Esophagus muscularis mucosa (tissue), 4 donors: ENCODE measurements at regions not wholly inside any gene's neighbourhood (a gene's known extent, or its start where the extent isn't known, plus 50 kb on each side); places are given as distances from the start of the nearest gene placed in this dataset.

ENCODE experiments used
- DNase-seq: peaks from one replicate; pipeline ENCODE4 v3.0.0-alpha.2; 2017; ENCODE audit errors: extremely low spot score
- H3K27ac ChIP-seq, 4 donors: fragments of 200-600 bp; sonication (generic); replicated peaks in 1 of 4; 1 replicate in 3 of 4; 2 replicates in 1 of 4; pipeline ENCODE4 v1.5.1; 2016 to 2019; ENCODE audit warnings: mild to moderate bottlenecking in 1 of 4
- H3K27me3 ChIP-seq, 4 donors: fragments of 200-600 bp; sonication (generic); one replicate each; pipeline versions ENCODE4 v1.5.1 to v1.6.0; 2016 to 2019
- H3K36me3 ChIP-seq, 4 donors: fragments of 200-600 bp; sonication (generic); one replicate each; pipeline ENCODE4 v1.5.1; 2016 to 2019
- H3K4me1 ChIP-seq, 4 donors: fragments of 200-600 bp; sonication (generic); one replicate each; pipeline ENCODE4 v1.5.1; 2016 to 2019
- H3K4me3 ChIP-seq, 4 donors: fragments of 200-600 bp; sonication (generic); 1 replicate in 2 of 4; 2 replicates in 2 of 4; pipeline ENCODE4 v1.5.1; 2016 to 2019; ENCODE audit warnings: mild to moderate bottlenecking in 4 of 4, moderate library complexity in 1 of 4
- H3K9me3 ChIP-seq, 4 donors: fragments of 200-600 bp; sonication (generic); 1 replicate in 3 of 4; 2 replicates in 1 of 4; pipeline ENCODE4 v1.5.1; 2016 to 2019
- CTCF ChIP-seq, 3 experiments: fragments of 200-600 bp in 2 of 3; fragments of 450-650 bp in 1 of 3; sonication (generic) in 2 of 3; IDR thresholded peaks; one replicate each; pipeline ENCODE4 v1.5.1; 2017 to 2019; ENCODE audit warnings: antibody characterized with exemption in 3 of 3, mild to moderate bottlenecking in 2 of 3, moderate library complexity in 1 of 3
- EP300 ChIP-seq: sonication (generic); formaldehyde crosslinking; IDR thresholded peaks from one replicate; pipeline ENCODE4 v1.6.1; 2017; ENCODE audit warnings: antibody characterized with exemption
- POLR2A ChIP-seq: fragments of 450-650 bp; IDR thresholded peaks from one replicate; pipeline ENCODE4 v1.6.1; 2017; ENCODE audit warnings: antibody characterized with exemption, moderate library complexity, mild to moderate bottlenecking, low read depth
- POLR2AphosphoS5 ChIP-seq, 2 donors: sonication (generic); formaldehyde crosslinking; IDR thresholded peaks; one replicate each; pipeline ENCODE4 v1.6.1; 2017; ENCODE audit warnings: antibody characterized with exemption in 2 of 2
- WGBS: methylation state at CpG from one replicate; pipeline ENCODE4 v1.1.5; 2018; 5-methylcytosine and 5-hydroxymethylcytosine counted together
- intact Hi-C: fragments of 100-400 bp; cut with DNase I; formaldehyde crosslinking; loops from one replicate; pipeline ENCODE4 v1.15.1; 2023

DNA sequence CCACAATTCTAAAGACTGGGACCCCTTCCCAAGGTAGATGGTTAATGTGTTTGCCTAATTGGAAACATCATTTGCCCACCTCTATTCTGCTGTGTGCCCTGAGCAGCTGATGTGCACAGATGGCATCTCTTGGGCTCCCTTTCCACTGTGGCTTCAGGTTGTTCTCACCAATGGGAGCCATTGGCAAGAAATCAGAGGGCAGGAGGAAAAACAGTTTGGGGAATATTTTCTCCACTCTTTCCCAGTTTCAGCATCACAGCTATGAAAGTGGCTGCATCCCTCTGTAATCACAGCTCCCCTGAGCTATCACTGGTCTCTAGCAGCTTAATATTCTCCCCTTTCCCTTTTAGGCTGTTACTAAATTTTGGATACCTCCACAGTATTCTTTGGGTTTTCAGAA is 911.6 kb upstream of the SEMA6A start:
- intact Hi-C loops, result no loop called here

GRCh38 chr5:117475919-117476318 is 901.3 kb upstream of the SEMA6A start:
- WGBS, result 86% methylated on average over 2 of the region's 2 CpGs
- TF ChIP-seq EP300 (no peak), CTCF (IDR thresholded peaks at IDR 0.05) (no peak), POLR2A (no peak), POLR2AphosphoS5 (IDR thresholded peaks at IDR 0.05) (no peak)
- H3K4me3 ChIP-seq, result no peak overlapping the region
- DNase-seq, result no peak
- no peaks in the 10 kb centered on the region for H3K27me3 ChIP-seq
- intact Hi-C loops, result no loop called here
- H3K36me3 ChIP-seq, result no peaks in the 10 kb centered on the region
- peaks cover 0 to 12% (median 9%) of the 10 kb centered on the region in 4 donors for H3K4me1 ChIP-seq
- H3K27ac ChIP-seq, result no peak overlapping the region
- H3K9me3 ChIP-seq, result no peaks in the 10 kb centered on the region

More for the DNA sequence above, 911.6 kb upstream of the SEMA6A start:
- Histone ChIP-seq H3K36me3 (no peaks in the 10 kb centered on the region), H3K4me3 (no peak overlapping the region), H3K9me3 (no peaks in the 10 kb centered on the region), H3K4me1 (no peaks in the 10 kb centered on the region), H3K27ac (no peak overlapping the region), H3K27me3 (no peaks in the 10 kb centered on the region)
- DNase-seq, result no peak
- TF ChIP-seq POLR2A, result no peak
- no peak for TF ChIP-seq EP300
- no peak for TF ChIP-seq POLR2AphosphoS5 (IDR thresholded peaks at IDR 0.05)
- TF ChIP-seq CTCF (IDR thresholded peaks at IDR 0.05), result no peak

DNA sequence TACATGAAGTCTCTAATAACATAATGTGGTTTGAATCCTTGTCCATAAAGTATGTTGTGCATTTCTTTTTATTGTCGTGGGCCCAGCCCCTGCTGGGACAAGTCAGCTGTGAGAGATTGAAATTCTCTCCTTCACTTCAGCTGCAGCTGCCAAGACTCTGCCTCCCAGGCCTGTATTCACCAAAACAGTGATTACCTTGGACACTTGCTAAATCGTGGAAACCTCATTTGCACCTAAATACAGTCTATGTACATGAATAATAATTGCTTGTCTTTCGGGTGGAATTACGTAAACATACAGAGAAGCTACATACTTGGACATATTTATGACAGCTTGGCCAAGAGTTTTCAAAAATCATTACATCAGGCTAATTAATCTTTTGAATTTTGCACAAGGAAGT is 898.5 kb upstream of the SEMA6A start:
- H3K27ac ChIP-seq, result no peak overlapping the region
- H3K27me3 ChIP-seq, result no peaks in the 10 kb centered on the region
- TF ChIP-seq POLR2AphosphoS5 (IDR thresholded peaks at IDR 0.05) (no peak), CTCF (IDR thresholded peaks at IDR 0.05) (no peak), EP300 (no peak), POLR2A (no peak)
- peaks cover 0 to 12% (median 9%) of the 10 kb centered on the region in 4 donors for H3K4me1 ChIP-seq
- intact Hi-C loops, result no loop called here
- DNase-seq, result no peak
- no peaks in the 10 kb centered on the region for H3K36me3 ChIP-seq
- H3K4me3 ChIP-seq, result no peak overlapping the region
- H3K9me3 ChIP-seq, result no peaks in the 10 kb centered on the region
- 40% methylated on average over 4 of the region's 4 CpGs for WGBS

DNA sequence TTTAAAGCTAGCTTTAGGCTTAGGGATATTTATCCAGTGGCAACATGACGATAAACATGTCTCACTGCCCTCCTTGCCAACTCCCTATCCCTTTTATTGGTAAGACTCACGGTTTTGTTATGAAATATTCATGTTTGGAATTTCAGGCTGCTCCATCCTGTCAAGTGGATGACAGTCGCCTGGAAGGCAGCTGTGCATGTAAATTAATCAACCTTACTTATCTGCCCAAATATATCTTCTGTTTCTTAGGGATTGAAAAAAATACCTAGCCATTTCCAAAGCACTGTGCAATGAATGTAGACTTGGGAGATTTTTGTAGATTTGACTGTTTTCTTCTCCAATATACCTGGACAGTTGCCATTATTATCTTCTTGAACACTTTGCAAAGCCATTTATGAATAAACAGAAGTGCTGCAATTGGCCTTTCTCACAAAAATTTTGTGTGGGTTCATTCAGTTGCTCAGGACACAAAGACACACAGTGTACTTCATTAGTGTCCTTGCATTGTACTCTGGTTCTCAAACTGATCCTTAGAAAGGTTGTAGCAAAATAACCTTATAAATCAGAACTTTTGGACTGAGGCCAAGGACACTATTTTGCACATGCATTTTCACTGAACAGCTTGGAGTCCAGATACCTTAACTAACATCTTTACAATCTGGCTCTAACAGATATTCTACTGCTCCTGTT is 889.4 kb upstream of the SEMA6A start:
- no peak overlapping the region for H3K4me3 ChIP-seq
- no peak for DNase-seq
- H3K4me1 ChIP-seq, result peaks cover 0 to 18% (median 13%) of the 10 kb centered on the region in 4 donors
- no peaks in the 10 kb centered on the region for H3K27me3 ChIP-seq
- no peaks in the 10 kb centered on the region for H3K9me3 ChIP-seq
- intact Hi-C loops, result no loop called here
- no peaks in the 10 kb centered on the region for H3K36me3 ChIP-seq
- TF ChIP-seq POLR2AphosphoS5 (IDR thresholded peaks at IDR 0.05), result peak in 1 of 2 donors; percentile 44
- no peak for TF ChIP-seq CTCF (IDR thresholded peaks at IDR 0.05)
- H3K27ac ChIP-seq, result peak overlapping the region in 1 of 4 donors; percentile 2
- 44% methylated on average over 3 of the region's 3 CpGs for WGBS

DNA sequence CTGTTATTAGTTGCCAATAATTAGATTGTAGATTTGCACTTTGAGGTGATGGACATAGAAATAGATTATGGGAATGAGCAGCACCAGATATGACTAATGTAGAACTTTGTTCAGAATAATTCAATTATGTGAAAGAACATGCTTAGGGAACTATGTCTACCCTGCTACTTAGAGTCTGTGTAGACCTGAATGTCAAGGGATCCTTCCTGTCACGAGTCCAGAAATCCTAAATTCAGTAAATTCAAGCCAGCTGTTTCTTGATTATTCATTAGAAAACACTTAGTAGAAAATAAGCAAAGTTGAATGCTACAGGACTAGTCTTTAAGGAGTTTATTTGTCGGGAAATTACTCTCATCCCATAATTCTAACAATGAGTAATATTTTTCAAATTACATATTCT is 887.3 kb upstream of the SEMA6A start:
- 75% methylated on average over 2 of the region's 2 CpGs for WGBS
- H3K4me1 ChIP-seq, result peaks cover 0 to 18% (median 13%) of the 10 kb centered on the region in 4 donors
- no peaks in the 10 kb centered on the region for H3K27me3 ChIP-seq
- DNase-seq, result no peak
- H3K4me3 ChIP-seq, result no peak overlapping the region
- TF ChIP-seq POLR2AphosphoS5 (IDR thresholded peaks at IDR 0.05), result no peak
- no peak for TF ChIP-seq CTCF (IDR thresholded peaks at IDR 0.05)
- no peak for TF ChIP-seq EP300
- no peak for TF ChIP-seq POLR2A
- intact Hi-C loops, result no loop called here
- H3K36me3 ChIP-seq, result no peaks in the 10 kb centered on the region
- no peak overlapping the region for H3K27ac ChIP-seq
- no peaks in the 10 kb centered on the region for H3K9me3 ChIP-seq
